Neural progenitor cell (in vitro differentiated cells): ENCODE measurements at regions not wholly inside any gene's neighbourhood (a gene's known extent, or its start where the extent isn't known, plus 50 kb on each side); places are given as distances from the start of the nearest gene placed in this dataset.

Source experiments
- DNase-seq: peaks from one replicate; pipeline ENCODE4 v3.0.0-alpha.2; 2016; ENCODE audit warnings: low spot score
- H2AFZ ChIP-seq: fragments of 200-600 bp; sonication (generic); replicated peaks from 2 replicates; pipeline ENCODE4 v1.6.1; 2016; ENCODE audit warnings: antibody characterized with exemption
- H3F3A ChIP-seq: fragments of 200-600 bp; sonication (generic); 2 replicates; pipeline ENCODE4 v1.6.1; 2016; ENCODE audit warnings: antibody characterized with exemption, low read depth
- H3K27ac ChIP-seq: fragments of 200-600 bp; sonication (generic); 2 replicates; pipeline ENCODE4 v1.5.1; 2016; ENCODE audit warnings: mild to moderate bottlenecking
- H3K27me3 ChIP-seq: fragments of 200-600 bp; sonication (generic); 2 replicates; pipeline ENCODE4 v1.6.1; 2016; ENCODE audit warnings: mild to moderate bottlenecking, moderate library complexity
- H3K36me3 ChIP-seq: fragments of 200-600 bp; sonication (generic); 2 replicates; pipeline ENCODE4 v1.5.1; 2016
- H3K4me1 ChIP-seq: fragments of 200-600 bp; sonication (generic); 2 replicates; pipeline ENCODE4 v1.6.1; 2016; ENCODE audit warnings: mixed run types
- H3K4me2 ChIP-seq: fragments of 200-600 bp; sonication (generic); 2 replicates; pipeline ENCODE4 v1.6.1; 2016
- H3K4me3 ChIP-seq: fragments of 200-600 bp; sonication (generic); 2 replicates; pipeline ENCODE4 v1.5.1; 2016
- H3K79me2 ChIP-seq: fragments of 200-600 bp; sonication (generic); 2 replicates; pipeline ENCODE4 v1.6.1; 2016; ENCODE audit warnings: low read depth
- H3K9ac ChIP-seq: fragments of 200-600 bp; sonication (generic); 2 replicates; pipeline ENCODE4 v1.6.1; 2016
- H3K9me3 ChIP-seq: fragments of 200-600 bp; sonication (generic); 2 replicates; pipeline ENCODE4 v1.5.1; 2016; ENCODE audit warnings: low read depth
- H4K20me1 ChIP-seq: fragments of 200-600 bp; sonication (generic); 2 replicates; pipeline ENCODE4 v1.6.1; 2016; ENCODE audit warnings: low read depth
- H3K27ac Mint-ChIP-seq: 3 replicates; pipeline ENCODE4 v1.8.0; 2021; ENCODE audit warnings: mixed read lengths
- H3K27me3 Mint-ChIP-seq: 2 replicates; pipeline ENCODE4 v1.8.0; 2022; ENCODE audit warnings: low read depth, mild to moderate bottlenecking, inconsistent platforms, moderate library complexity, mixed read lengths; ENCODE audit not compliant: insufficient read depth
- H3K36me3 Mint-ChIP-seq: 3 replicates; pipeline ENCODE4 v1.8.0; 2021; ENCODE audit warnings: mixed read lengths
- H3K4me1 Mint-ChIP-seq: 3 replicates; pipeline ENCODE4 v1.8.0; 2021; ENCODE audit warnings: mixed read lengths
- H3K4me3 Mint-ChIP-seq: 3 replicates; pipeline ENCODE4 v1.8.0; 2021; ENCODE audit warnings: mild to moderate bottlenecking, moderate library complexity, mixed read lengths
- H3K9me3 Mint-ChIP-seq: 3 replicates; pipeline ENCODE4 v1.8.0; 2020; ENCODE audit warnings: mixed read lengths
- CTCF ChIP-seq: fragments of 200-600 bp; sonication (generic); IDR thresholded peaks from 2 replicates; pipeline ENCODE4 v1.5.1; 2017; ENCODE audit warnings: antibody characterized with exemption, mild to moderate bottlenecking
- EZH2 ChIP-seq: fragments of 200-600 bp; sonication (generic); IDR thresholded peaks from 2 replicates; pipeline ENCODE4 v1.6.1; 2017; ENCODE audit warnings: antibody characterized with exemption, mild to moderate bottlenecking, moderate library complexity
- EZH2phosphoT487 ChIP-seq: fragments of 200-600 bp; sonication (generic); IDR thresholded peaks from 2 replicates; pipeline ENCODE4 v1.6.1; 2017; ENCODE audit warnings: antibody characterized with exemption

DNA sequence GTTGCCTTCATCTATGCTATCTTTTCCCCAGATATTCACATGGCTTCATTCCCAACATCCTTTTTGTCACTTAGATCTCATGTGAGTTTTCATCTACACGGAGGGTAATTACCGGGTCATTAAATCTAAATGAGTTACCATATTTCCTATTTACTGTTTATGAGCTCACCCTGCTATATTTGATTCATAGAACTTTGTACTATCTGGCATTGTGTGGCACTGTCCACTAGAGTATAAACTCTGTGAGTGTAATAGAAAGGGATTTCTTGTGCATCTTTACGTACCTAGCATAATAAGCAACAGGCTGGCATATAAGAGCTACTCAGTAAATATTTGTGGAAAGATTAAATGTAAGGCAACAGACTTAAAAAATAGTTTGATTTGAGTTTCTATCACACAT, 86.1 kb upstream of the LMO3 start:
- no peaks in the 10 kb centered on the region for H3F3A ChIP-seq
- no peak for TF ChIP-seq CTCF
- TF ChIP-seq EZH2, result no peak
- TF ChIP-seq EZH2phosphoT487, result no peak
- H3K4me1 Mint-ChIP-seq, result no peaks in the 10 kb centered on the region
- no peak overlapping the region for H3K4me2 ChIP-seq
- H2AFZ ChIP-seq, result no peak overlapping the region
- no peak overlapping the region for H3K27ac ChIP-seq
- no peaks in the 10 kb centered on the region for H3K79me2 ChIP-seq
- DNase-seq, result no peak
- peaks cover 6% of the 10 kb centered on the region for H3K9me3 ChIP-seq
- H3K27me3 ChIP-seq, result no peaks in the 10 kb centered on the region
- H3K9me3 Mint-ChIP-seq, result peaks cover 10% of the 10 kb centered on the region
- H3K27me3 Mint-ChIP-seq, result no peaks in the 10 kb centered on the region
- no peak overlapping the region for H3K4me3 ChIP-seq
- H3K27ac Mint-ChIP-seq, result no peak overlapping the region
- no peaks in the 10 kb centered on the region for H3K4me1 ChIP-seq
- H3K36me3 Mint-ChIP-seq, result no peaks in the 10 kb centered on the region
- no peaks in the 10 kb centered on the region for H4K20me1 ChIP-seq
- no peaks in the 10 kb centered on the region for H3K36me3 ChIP-seq
- H3K9ac ChIP-seq, result no peak overlapping the region
- no peak overlapping the region for H3K4me3 Mint-ChIP-seq

DNA sequence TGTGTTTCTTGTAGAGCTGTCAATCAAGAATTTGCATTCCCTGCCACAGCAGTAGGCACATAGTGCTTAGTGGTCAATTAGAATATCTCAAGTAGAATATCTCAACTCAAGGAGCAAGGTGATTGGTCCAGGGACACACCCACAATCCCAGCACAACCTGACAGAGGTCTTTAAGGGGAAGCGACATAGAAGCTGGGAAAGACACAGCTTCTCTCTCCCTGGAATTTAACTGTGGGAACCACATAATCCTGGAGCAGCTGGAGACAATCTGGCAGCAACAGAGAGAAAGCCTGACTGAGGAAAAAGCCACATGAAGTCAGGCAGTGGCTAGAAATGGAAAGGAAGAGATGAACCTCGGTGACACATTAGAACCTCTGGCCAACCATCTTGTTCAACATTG, 85.7 kb upstream of the LMO3 start:
- H3K4me1 ChIP-seq, result no peaks in the 10 kb centered on the region
- no peak overlapping the region for H3K9ac ChIP-seq
- no peaks in the 10 kb centered on the region for H3K79me2 ChIP-seq
- H3K36me3 Mint-ChIP-seq, result no peaks in the 10 kb centered on the region
- H3F3A ChIP-seq, result no peaks in the 10 kb centered on the region
- H3K4me2 ChIP-seq, result no peak overlapping the region
- H2AFZ ChIP-seq, result no peak overlapping the region
- no peak overlapping the region for H3K4me3 ChIP-seq
- no peak overlapping the region for H3K4me3 Mint-ChIP-seq
- H3K27ac ChIP-seq, result no peak overlapping the region
- no peaks in the 10 kb centered on the region for H3K27me3 ChIP-seq
- peaks cover 10% of the 10 kb centered on the region for H3K9me3 Mint-ChIP-seq
- DNase-seq, result peak; percentile 21
- H4K20me1 ChIP-seq, result no peaks in the 10 kb centered on the region
- TF ChIP-seq CTCF (no peak), EZH2phosphoT487 (no peak), EZH2 (no peak)
- no peaks in the 10 kb centered on the region for H3K27me3 Mint-ChIP-seq
- peaks cover 6% of the 10 kb centered on the region for H3K9me3 ChIP-seq
- H3K36me3 ChIP-seq, result no peaks in the 10 kb centered on the region
- no peaks in the 10 kb centered on the region for H3K4me1 Mint-ChIP-seq
- H3K27ac Mint-ChIP-seq, result no peak overlapping the region

- Mint-ChIP-seq H3K4me1 (no peaks in the 10 kb centered on the region), H3K36me3 (no peaks in the 10 kb centered on the region), H3K4me3 (no peak overlapping the region), H3K9me3 (peaks cover 3% of the 10 kb centered on the region), H3K27me3 (no peaks in the 10 kb centered on the region), H3K27ac (no peak overlapping the region)
- Histone ChIP-seq H3F3A (no peaks in the 10 kb centered on the region), H3K79me2 (no peaks in the 10 kb centered on the region), H3K4me2 (no peak overlapping the region), H3K27me3 (no peaks in the 10 kb centered on the region), H2AFZ (no peak overlapping the region), H3K27ac (no peak overlapping the region), H3K9me3 (no peaks in the 10 kb centered on the region), H3K9ac (no peak overlapping the region), H4K20me1 (no peaks in the 10 kb centered on the region), H3K36me3 (no peaks in the 10 kb centered on the region), H3K4me1 (no peaks in the 10 kb centered on the region), H3K4me3 (no peak overlapping the region)
- TF ChIP-seq EZH2phosphoT487, result no peak
- no peak for TF ChIP-seq EZH2
- TF ChIP-seq CTCF, result no peak
- no peak for DNase-seq
Observed at GRCh38 chr12:16688200-16688599, 82.2 kb upstream of the LMO3 start.

DNA sequence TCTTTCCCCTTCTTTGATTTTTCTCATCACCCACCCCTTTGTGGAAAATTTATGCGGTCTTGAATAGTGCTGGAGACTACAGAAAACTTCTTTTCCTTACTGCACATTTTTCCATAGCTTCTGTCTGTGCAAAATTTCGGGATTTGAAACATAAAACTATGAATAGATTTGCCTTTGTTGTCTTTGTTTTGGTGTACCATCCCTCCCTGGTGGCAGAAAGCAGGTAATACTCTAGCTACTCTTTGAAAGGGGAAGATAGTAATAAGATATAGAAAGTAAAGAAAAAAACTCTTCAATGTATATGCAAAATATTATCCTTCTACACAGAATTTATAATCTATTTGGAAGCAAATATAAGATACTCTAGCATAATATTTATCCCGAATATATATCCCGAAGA, 79.1 kb upstream of the LMO3 start:
- no peaks in the 10 kb centered on the region for H3K4me1 Mint-ChIP-seq
- H3K9ac ChIP-seq, result no peak overlapping the region
- H3K79me2 ChIP-seq, result no peaks in the 10 kb centered on the region
- no peak overlapping the region for H3K4me3 Mint-ChIP-seq
- no peaks in the 10 kb centered on the region for H3K36me3 Mint-ChIP-seq
- no peaks in the 10 kb centered on the region for H3F3A ChIP-seq
- TF ChIP-seq CTCF (peak; percentile 36), EZH2phosphoT487 (no peak), EZH2 (no peak)
- no peaks in the 10 kb centered on the region for H3K36me3 ChIP-seq
- no peak for DNase-seq
- no peaks in the 10 kb centered on the region for H3K27me3 Mint-ChIP-seq
- no peak overlapping the region for H2AFZ ChIP-seq
- H3K4me1 ChIP-seq, result peaks cover 2% of the 10 kb centered on the region
- no peaks in the 10 kb centered on the region for H3K9me3 Mint-ChIP-seq
- no peak overlapping the region for H3K27ac Mint-ChIP-seq
- no peaks in the 10 kb centered on the region for H3K27me3 ChIP-seq
- H3K27ac ChIP-seq, result no peak overlapping the region
- H4K20me1 ChIP-seq, result no peaks in the 10 kb centered on the region
- no peaks in the 10 kb centered on the region for H3K9me3 ChIP-seq
- H3K4me2 ChIP-seq, result no peak overlapping the region
- no peak overlapping the region for H3K4me3 ChIP-seq
